K562 (cell line): ENCODE measurements at regions not wholly inside any gene's neighbourhood (a gene's known extent, or its start where the extent isn't known, plus 50 kb on each side); places are given as distances from the start of the nearest gene placed in this dataset.

Source experiments
- ATAC-seq: fragments of 200-7000 bp; cut with Tn5 transposase; 3 replicates; pipeline ENCODE4 v1.9.1; 2020; ENCODE audit warnings: moderate library complexity
- BruUV-seq: library from RNA; stranded (reverse); fragments of 400-500 nt; replicated peaks from 2 replicates; lab custom pipeline; 2021; lab: Mats Ljungman, UMichigan
- CTCF ChIA-PET: fragments of 300-600 bp; formaldehyde crosslinking; extraction: SDS; loops from one replicate; lab custom pipeline; 2021; ENCODE audit warnings: low intra/inter-chr PET ratio; lab: Yijun Ruan, JAX
- POLR2A ChIA-PET: fragments of 300-600, 350-650 bp; sonication (Branson Sonifier 250); formaldehyde crosslinking; extraction: SDS; loops from one replicate; lab custom pipeline; 2021; ENCODE audit warnings: antibody characterized with exemption, inconsistent platforms; lab: Yijun Ruan, JAX
- DNase-seq, 4 experiments: peaks; one replicate each; pipeline versions ENCODE4 v3.0.0 to v3.0.0-alpha.2; 2011 to 2018; ENCODE audit warnings: low spot score in 3 of 4, mixed read lengths in 3 of 4; ENCODE audit errors: extremely low read depth in 1 of 4
- FAIRE-seq: peaks from 2 replicates; lab custom pipeline; 2011; peaks lifted over from hg19 to GRCh38; lab: Jason Lieb, UNC
- H2AFZ ChIP-seq: 2 replicates; pipeline ENCODE4 v1.6.0; 2011; ENCODE audit warnings: low read depth, low read length, control low read depth, inconsistent platforms
- H3K27ac ChIP-seq: fragments of 200-600 bp; 3 replicates; pipeline ENCODE4 v1.8.0; 2011; ENCODE audit warnings: low read depth, mild to moderate bottlenecking, control low read depth, inconsistent platforms, low read length, moderate library complexity, mixed read lengths; ENCODE audit errors: extremely low read depth
- H3K27me3 ChIP-seq, 2 experiments: fragments of 300-600 bp in 1 of 2; 2 replicates in 1 of 2; 3 replicates in 1 of 2; pipeline versions ENCODE4 v1.6.0 to v1.8.0; 2011; ENCODE audit warnings: inconsistent platforms in 2 of 2, low read length in 2 of 2, mild to moderate bottlenecking in 1 of 2, mixed read lengths in 1 of 2, moderate library complexity in 1 of 2; ENCODE audit not compliant: control insufficient read depth in 2 of 2, insufficient read depth in 2 of 2
- H3K36me3 ChIP-seq: fragments of 300-600 bp; 3 replicates; pipeline ENCODE4 v1.8.0; 2011; ENCODE audit warnings: mild to moderate bottlenecking, low read length, inconsistent platforms; ENCODE audit not compliant: control insufficient read depth, insufficient read depth
- H3K4me1 ChIP-seq, 2 experiments: fragments of 200-600 bp in 1 of 2; replicated peaks in 1 of 2; 2 replicates in 1 of 2; 3 replicates in 1 of 2; pipeline versions ENCODE4 v1.5.1 to v1.8.0; 2011; ENCODE audit warnings: inconsistent platforms in 2 of 2, low read length in 2 of 2, mild to moderate bottlenecking in 1 of 2, mixed read lengths in 1 of 2, moderate library complexity in 1 of 2; ENCODE audit not compliant: control insufficient read depth in 2 of 2, insufficient read depth in 2 of 2
- H3K4me2 ChIP-seq: 2 replicates; pipeline ENCODE4 v1.6.1; 2011; ENCODE audit warnings: low read length, control low read depth, inconsistent platforms, mixed read lengths; ENCODE audit not compliant: insufficient read depth
- H3K4me3 ChIP-seq: fragments of 200-600 bp; sonication (generic), shearing (Covaris generic); 2 replicates; pipeline ENCODE4 v1.5.1; 2016; ENCODE audit warnings: control low read depth, inconsistent platforms
- H3K79me2 ChIP-seq: fragments of 200-600 bp; 3 replicates; pipeline ENCODE4 v1.8.0; 2011; ENCODE audit warnings: low read length, inconsistent platforms; ENCODE audit not compliant: control insufficient read depth, insufficient read depth
- H3K9ac ChIP-seq, 2 experiments: 2 replicates each; pipeline versions ENCODE4 v1.6.0 to v1.6.1; 2011; ENCODE audit warnings: low read depth in 2 of 2, low read length in 2 of 2, control low read depth in 1 of 2, inconsistent platforms in 1 of 2, mild to moderate bottlenecking in 1 of 2, mixed read lengths in 1 of 2; ENCODE audit not compliant: insufficient read depth in 1 of 2
- H3K9me1 ChIP-seq: one replicate; pipeline ENCODE4 v1.6.0; 2011; ENCODE audit warnings: inconsistent platforms, mild to moderate bottlenecking, low read length, moderate library complexity; ENCODE audit not compliant: control insufficient read depth, insufficient read depth
- H3K9me3 ChIP-seq: replicated peaks from 2 replicates; pipeline ENCODE4 v1.5.1; 2011; ENCODE audit warnings: low read depth, low read length, inconsistent platforms; ENCODE audit not compliant: control insufficient read depth, insufficient read depth
- H4K20me1 ChIP-seq: replicated peaks from 2 replicates; pipeline ENCODE4 v1.6.1; 2011; ENCODE audit warnings: low read length, inconsistent platforms, mixed read lengths; ENCODE audit not compliant: control insufficient read depth, insufficient read depth
- ADNP ChIP-seq: fragments of 200-800 bp; sonication (Bioruptor generic); IDR thresholded peaks from 2 replicates; pipeline ENCODE4 v1.6.1; 2016; ENCODE audit warnings: missing genetic modification characterization, missing compliant biosample characterization
- HNRNPL ChIP-seq: fragments of 200-400 bp; formaldehyde crosslinking; IDR thresholded peaks from 2 replicates; pipeline ENCODE4 v1.6.1; 2017; ENCODE audit warnings: low read depth, mild to moderate bottlenecking, low read length
- NBN ChIP-seq: fragments of 450-650 bp; IDR thresholded peaks from 2 replicates; pipeline ENCODE4 v1.6.1; 2016; ENCODE audit warnings: low read depth, mild to moderate bottlenecking
- OTX1 ChIP-seq: fragments of 450-650 bp; formaldehyde crosslinking; IDR thresholded peaks from 2 replicates; pipeline ENCODE4 v1.4.0; 2022; ENCODE audit warnings: mild to moderate bottlenecking
- PHB ChIP-seq: fragments of 250-450 bp; sonication (Bioruptor Pico); IDR thresholded peaks from 2 replicates; pipeline ENCODE4 v1.5.0; 2021
- PYGO2 ChIP-seq: fragments of 450-650 bp; IDR thresholded peaks from 2 replicates; pipeline ENCODE4 v1.6.1; 2016; ENCODE audit warnings: mild to moderate bottlenecking, missing genetic modification characterization, moderate library complexity, missing compliant biosample characterization
- U2AF2 ChIP-seq: fragments of 200-400 bp; formaldehyde crosslinking; optimal IDR thresholded peaks from 2 replicates; pipeline ENCODE3; 2017; ENCODE audit warnings: low read depth, mild to moderate bottlenecking, low read length
- ZC3H8 ChIP-seq: fragments of 450-650 bp; IDR thresholded peaks from 2 replicates; pipeline ENCODE4 v1.6.1; 2017
- ZNF121 ChIP-seq: sonication (generic); formaldehyde crosslinking; conservative IDR thresholded peaks from 2 replicates; pipeline ENCODE4 v1.8.0; 2022; ENCODE audit warnings: missing genetic modification reagents
- ZNF143 ChIP-seq: sonication (generic); formaldehyde crosslinking; IDR thresholded peaks from 2 replicates; pipeline ENCODE4 v1.9.0; 2022; ENCODE audit warnings: mild to moderate bottlenecking, missing genetic modification reagents
- WGBS: fragments of 100-300 bp; shearing (Covaris generic); methylation state at CpG from one replicate; pipeline ENCODE4 v1.1.6; 2016; ENCODE audit warnings: low coverage, mixed read lengths; ENCODE audit not compliant: insufficient coverage; ENCODE audit errors: missing lambda C conversion rate; 5-methylcytosine and 5-hydroxymethylcytosine counted together
- in situ Hi-C: fragments of 300-500 bp; cut with MboI; formaldehyde crosslinking; loops from 4 replicates; pipeline ENCODE4 v1.15.0; 2018; ENCODE audit warnings: inconsistent platforms, mixed read lengths
- intact Hi-C: fragments of 100-400 bp; cut with micrococcal nuclease; formaldehyde crosslinking; loops from 2 replicates; pipeline ENCODE4 v1.14.2; 2022
- TF ChIP-seq, protein P1 (sequence below): fragments of 450-650 bp; formaldehyde crosslinking; IDR thresholded peaks from 2 replicates; pipeline ENCODE4 v1.4.0; 2020; ENCODE audit warnings: mild to moderate bottlenecking, moderate library complexity
- TF ChIP-seq, protein P2 (sequence below): fragments of 250-450 bp; sonication (Bioruptor Pico); IDR thresholded peaks from 2 replicates; pipeline ENCODE4 v1.4.0; 2020; ENCODE audit warnings: borderline replicate concordance
- TF ChIP-seq, protein P3 (sequence below), 2 experiments: fragments of 250-450 bp in 1 of 2; fragments of 450-650 bp in 1 of 2; sonication (Bioruptor Pico) in 1 of 2; IDR thresholded peaks; 2 replicates each; pipeline versions ENCODE4 v1.6.1 to v1.8.0; 2016 to 2021; ENCODE audit warnings: mild to moderate bottlenecking in 2 of 2, moderate library complexity in 2 of 2, missing compliant biosample characterization in 1 of 2, missing genetic modification characterization in 1 of 2

DNA sequence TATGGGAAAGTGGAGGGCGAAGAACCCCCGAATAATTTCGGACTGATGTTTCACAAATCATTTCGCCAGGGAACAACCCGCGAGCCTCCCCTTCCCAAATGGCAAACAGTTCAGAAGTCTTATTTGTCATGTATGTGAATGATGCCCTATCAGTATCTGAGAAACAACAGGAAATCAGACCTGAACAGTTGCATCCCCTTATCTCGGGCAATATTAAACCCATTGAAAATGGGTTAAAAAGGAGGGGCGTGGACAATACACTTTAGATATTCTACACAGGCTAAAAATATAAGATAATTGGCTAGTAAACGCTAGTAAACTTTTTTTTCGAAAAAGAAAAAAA is 1003.3 kb upstream of the NR2F2 start:
- BruUV-seq, result no TSS peak
- no peak overlapping the region for H2AFZ ChIP-seq
- H3K79me2 ChIP-seq, result no peaks in the 10 kb centered on the region
- no peak overlapping the region for H3K4me3 ChIP-seq
- no peak for DNase-seq
- TF ChIP-seq, protein P1, sequence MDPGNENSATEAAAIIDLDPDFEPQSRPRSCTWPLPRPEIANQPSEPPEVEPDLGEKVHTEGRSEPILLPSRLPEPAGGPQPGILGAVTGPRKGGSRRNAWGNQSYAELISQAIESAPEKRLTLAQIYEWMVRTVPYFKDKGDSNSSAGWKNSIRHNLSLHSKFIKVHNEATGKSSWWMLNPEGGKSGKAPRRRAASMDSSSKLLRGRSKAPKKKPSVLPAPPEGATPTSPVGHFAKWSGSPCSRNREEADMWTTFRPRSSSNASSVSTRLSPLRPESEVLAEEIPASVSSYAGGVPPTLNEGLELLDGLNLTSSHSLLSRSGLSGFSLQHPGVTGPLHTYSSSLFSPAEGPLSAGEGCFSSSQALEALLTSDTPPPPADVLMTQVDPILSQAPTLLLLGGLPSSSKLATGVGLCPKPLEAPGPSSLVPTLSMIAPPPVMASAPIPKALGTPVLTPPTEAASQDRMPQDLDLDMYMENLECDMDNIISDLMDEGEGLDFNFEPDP (CRISPR knock-in tag), result no peak
- TF ChIP-seq PYGO2 (tag), result no peak
- no peak for TF ChIP-seq ZC3H8
- TF ChIP-seq ZNF121 (CRISPR knock-in tag), result no peak
- FAIRE-seq, result no peak
- ATAC-seq, result no peak
- H3K9ac ChIP-seq, result no peak overlapping the region
- no peak overlapping the region for H3K4me2 ChIP-seq
- intact Hi-C loops, result no loop called here
- H4K20me1 ChIP-seq, result no peaks in the 10 kb centered on the region
- POLR2A ChIA-PET, result no interaction called here
- no peaks in the 10 kb centered on the region for H3K36me3 ChIP-seq
- peaks cover 0 to 6% of the 10 kb centered on the region in 2 experiments; a peak in 1 of 5 replicates for H3K4me1 ChIP-seq
- H3K9me1 ChIP-seq, result no peaks in the 10 kb centered on the region
- WGBS, result 19% methylated on average over 10 of the region's 10 CpGs
- H3K27me3 ChIP-seq, result peaks cover 16 to 17% of the 10 kb centered on the region in 2 experiments
- in situ Hi-C loops, result no loop called here
- H3K27ac ChIP-seq, result no peak overlapping the region
- CTCF ChIA-PET, result no interaction called here
- H3K9me3 ChIP-seq, result no peaks in the 10 kb centered on the region

DNA sequence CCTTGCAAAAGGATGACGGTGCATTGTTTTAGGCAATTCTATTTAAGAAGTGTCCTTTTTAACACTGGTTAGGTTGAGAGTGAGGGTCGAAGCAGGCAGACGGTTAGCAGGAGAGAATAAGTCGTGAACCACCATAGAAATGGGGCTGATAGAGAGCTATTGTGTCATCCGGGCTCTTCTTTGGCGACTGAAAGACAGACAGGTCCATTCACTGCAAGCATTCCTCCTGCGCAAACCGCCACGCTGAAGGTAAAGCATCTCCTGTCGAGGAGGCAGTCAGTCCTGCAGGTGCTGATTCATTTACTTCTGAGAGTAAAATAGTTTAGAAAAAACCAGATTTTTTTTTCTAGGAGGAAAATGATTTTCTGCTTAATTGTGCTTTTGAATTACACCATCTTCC is 1002.8 kb upstream of the NR2F2 start:
- no peak overlapping the region for H3K4me3 ChIP-seq
- no peak for DNase-seq
- H4K20me1 ChIP-seq, result no peaks in the 10 kb centered on the region
- 8% methylated on average over 10 of the region's 10 CpGs for WGBS
- H3K9me1 ChIP-seq, result no peaks in the 10 kb centered on the region
- no peak for ATAC-seq
- peaks cover 16 to 17% of the 10 kb centered on the region in 2 experiments for H3K27me3 ChIP-seq
- intact Hi-C loops, result no loop called here
- no peak overlapping the region for H3K9ac ChIP-seq
- peaks cover 0 to 6% of the 10 kb centered on the region in 2 experiments; a peak in 1 of 5 replicates for H3K4me1 ChIP-seq
- POLR2A ChIA-PET, result no interaction called here
- TF ChIP-seq ADNP (no peak), NBN (no peak), PHB (no peak), HNRNPL (no peak), U2AF2 (no peak), ZNF143 (no peak), OTX1 (CRISPR knock-in tag) (no peak)
- TF ChIP-seq, protein P2, sequence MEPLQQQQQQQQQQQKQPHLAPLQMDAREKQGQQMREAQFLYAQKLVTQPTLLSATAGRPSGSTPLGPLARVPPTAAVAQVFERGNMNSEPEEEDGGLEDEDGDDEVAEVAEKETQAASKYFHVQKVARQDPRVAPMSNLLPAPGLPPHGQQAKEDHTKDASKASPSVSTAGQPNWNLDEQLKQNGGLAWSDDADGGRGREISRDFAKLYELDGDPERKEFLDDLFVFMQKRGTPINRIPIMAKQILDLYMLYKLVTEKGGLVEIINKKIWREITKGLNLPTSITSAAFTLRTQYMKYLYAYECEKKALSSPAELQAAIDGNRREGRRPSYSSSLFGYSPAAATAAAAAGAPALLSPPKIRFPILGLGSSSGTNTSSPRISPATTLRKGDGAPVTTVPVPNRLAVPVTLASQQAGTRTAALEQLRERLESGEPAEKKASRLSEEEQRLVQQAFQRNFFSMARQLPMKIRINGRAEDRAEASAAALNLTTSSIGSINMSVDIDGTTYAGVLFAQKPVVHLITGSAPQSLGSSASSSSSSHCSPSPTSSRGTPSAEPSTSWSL, result no peak
- TF ChIP-seq, protein P3, sequence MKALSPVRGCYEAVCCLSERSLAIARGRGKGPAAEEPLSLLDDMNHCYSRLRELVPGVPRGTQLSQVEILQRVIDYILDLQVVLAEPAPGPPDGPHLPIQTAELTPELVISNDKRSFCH (CRISPR knock-in tag; IDR thresholded peaks at IDR 0.05), result no peak
- TF ChIP-seq, protein P3 (tag; IDR thresholded peaks at IDR 0.05), result no peak
- FAIRE-seq, result no peak
- no peak overlapping the region for H3K27ac ChIP-seq
- H2AFZ ChIP-seq, result no peak overlapping the region; the same call in 1 of the 2 replicates
- no peak overlapping the region for H3K4me2 ChIP-seq
- H3K9me3 ChIP-seq, result no peaks in the 10 kb centered on the region
- CTCF ChIA-PET, result no interaction called here
- H3K36me3 ChIP-seq, result no peaks in the 10 kb centered on the region
- BruUV-seq, result no TSS peak
- no peaks in the 10 kb centered on the region for H3K79me2 ChIP-seq
- in situ Hi-C loops, result no loop called here
